ENCODE measurements at regions not wholly inside any gene's neighbourhood (a gene's known extent, or its start where the extent isn't known, plus 50 kb on each side); places are given as distances from the start of the nearest gene placed in this dataset.
"Not testable (repeated sequence)": the region's sequence is repeated elsewhere in the genome, so short reads cannot be mapped to it uniquely, and the experiment has no call there.

- no peak for DNase-seq (ENCODE audit: low read depth in 4 of 4, low spot score in 3 of 4)
Observed at GRCh38 chr9:25827626-25828025, 149.4 kb upstream of the TUSC1 start.

GRCh38 chr9:25816439-25816838, 138.2 kb upstream of the TUSC1 start:
- DNase-seq (ENCODE audit: low read depth in 4 of 4, low spot score in 3 of 4): no peak

- DNase-seq (ENCODE audit: low read depth in 4 of 4, low spot score in 3 of 4): no peak
Observed at GRCh38 chr9:25814023-25814422, 135.8 kb upstream of the TUSC1 start.

GRCh38 chr9:25813478-25813877, 135.2 kb upstream of the TUSC1 start:
- no peak for DNase-seq (ENCODE audit: low read depth in 4 of 4, low spot score in 3 of 4)

- DNase-seq (ENCODE audit: low read depth in 4 of 4, low spot score in 3 of 4): no peak
Observed at GRCh38 chr9:25808554-25808953, 130.3 kb upstream of the TUSC1 start.

GRCh38 chr9:25804856-25805255, 126.6 kb upstream of the TUSC1 start:
- no peak for DNase-seq (ENCODE audit: low read depth in 4 of 4, low spot score in 3 of 4)

GRCh38 chr9:25801989-25802388, 123.7 kb upstream of the TUSC1 start:
- DNase-seq (ENCODE audit: low read depth in 4 of 4, low spot score in 3 of 4): not testable (repeated sequence)

- no peak for DNase-seq (ENCODE audit: low read depth in 4 of 4, low spot score in 3 of 4)
Observed at GRCh38 chr9:25773805-25774204, 95.6 kb upstream of the TUSC1 start.

- no peak for DNase-seq (ENCODE audit: low read depth in 4 of 4, low spot score in 3 of 4)
Observed at GRCh38 chr9:25755951-25756350, 77.7 kb upstream of the TUSC1 start.

- DNase-seq (ENCODE audit: low read depth in 4 of 4, low spot score in 3 of 4): peak in 1 of 4 donors; percentile 1
Observed at GRCh38 chr9:25752398-25752797, 74.2 kb upstream of the TUSC1 start.

- no peak for DNase-seq (ENCODE audit: low read depth in 4 of 4, low spot score in 3 of 4)
Observed at GRCh38 chr9:25742256-25742655, 64.0 kb upstream of the TUSC1 start.

- DNase-seq (ENCODE audit: low read depth in 4 of 4, low spot score in 3 of 4): no peak
Observed at GRCh38 chr9:25733336-25733982, 55.2 kb upstream of the TUSC1 start.

- DNase-seq (ENCODE audit: low read depth in 4 of 4, low spot score in 3 of 4): not testable (repeated sequence)
Observed at GRCh38 chr9:25731895-25732794, 53.9 kb upstream of the TUSC1 start.
